ENCODE measurements at regions not wholly inside any gene's neighbourhood (a gene's known extent, or its start where the extent isn't known, plus 50 kb on each side); places are given as distances from the start of the nearest gene placed in this dataset.
"Not testable (repeated sequence)": the region's sequence is repeated elsewhere in the genome, so short reads cannot be mapped to it uniquely, and the experiment has no call there.

GRCh38 chr18:70709720-70710119, 420.9 kb downstream of the SOCS6 start:
- no peaks in the 10 kb centered on the region for H4K20me1 ChIP-seq
- peaks cover 19% of the 10 kb centered on the region for H3K4me1 ChIP-seq
- peaks cover 21% of the 10 kb centered on the region for H3K9me3 ChIP-seq
- no peaks in the 10 kb centered on the region for H3K27me3 ChIP-seq
- no peak for TF ChIP-seq Cebpa-rat (IDR thresholded peaks at IDR 0.05)
- H3K27ac ChIP-seq, result no peak overlapping the region
- H3K4me2 ChIP-seq, result peak overlapping the region; percentile 70
- H3K9ac ChIP-seq, result no peak overlapping the region
- no peak overlapping the region; the same call in 1 of the 2 replicates for H3K4me3 ChIP-seq
- no peaks in the 10 kb centered on the region for H3K36me3 ChIP-seq

- no peak for TF ChIP-seq Cebpa-rat (IDR thresholded peaks at IDR 0.05)
- H3K27me3 ChIP-seq, result no peaks in the 10 kb centered on the region
- H3K4me2 ChIP-seq, result peak overlapping the region; percentile 70
- H3K4me1 ChIP-seq, result peaks cover 19% of the 10 kb centered on the region
- no peaks in the 10 kb centered on the region for H3K36me3 ChIP-seq
- H4K20me1 ChIP-seq, result no peaks in the 10 kb centered on the region
- no peak overlapping the region for H3K27ac ChIP-seq
- H3K9ac ChIP-seq, result no peak overlapping the region
- H3K9me3 ChIP-seq, result peaks cover 15% of the 10 kb centered on the region
- H3K4me3 ChIP-seq, result no peak overlapping the region; the same call in 1 of the 2 replicates
These were observed 420.3 kb downstream of the SOCS6 start for GRCh38 chr18:70709144-70709543.

GRCh38 chr18:70705831-70706416, 417.1 kb downstream of the SOCS6 start:
- Histone ChIP-seq H3K36me3 (no peaks in the 10 kb centered on the region), H4K20me1 (no peaks in the 10 kb centered on the region), H3K4me2 (no peak overlapping the region), H3K27ac (no peak overlapping the region), H3K27me3 (no peaks in the 10 kb centered on the region), H3K9me3 (peaks cover 9% of the 10 kb centered on the region; the same call in 1 of the 2 replicates), H3K4me3 (no peak overlapping the region), H3K9ac (no peak overlapping the region), H3K4me1 (peaks cover 19% of the 10 kb centered on the region)
- no peak for TF ChIP-seq Cebpa-rat (IDR thresholded peaks at IDR 0.05)

- no peak overlapping the region for H3K4me2 ChIP-seq
- H3K9ac ChIP-seq, result no peak overlapping the region
- no peaks in the 10 kb centered on the region for H3K27me3 ChIP-seq
These were observed 411.7 kb downstream of the SOCS6 start for GRCh38 chr18:70700496-70700895.

GRCh38 chr18:70698574-70698973, 409.7 kb downstream of the SOCS6 start:
- no peak overlapping the region for H3K27ac ChIP-seq
- H3K9ac ChIP-seq, result no peak overlapping the region
- H3K36me3 ChIP-seq, result no peaks in the 10 kb centered on the region
- TF ChIP-seq Cebpa-rat (IDR thresholded peaks at IDR 0.05), result no peak
- H4K20me1 ChIP-seq, result no peaks in the 10 kb centered on the region
- H3K4me2 ChIP-seq, result no peak overlapping the region
- peaks cover 10% of the 10 kb centered on the region for H3K9me3 ChIP-seq
- no peaks in the 10 kb centered on the region for H3K4me1 ChIP-seq
- no peak overlapping the region for H3K4me3 ChIP-seq
- H3K27me3 ChIP-seq, result no peaks in the 10 kb centered on the region

More at GRCh38 chr18:70700496-70700895, 411.7 kb downstream of the SOCS6 start:
- Histone ChIP-seq H3K36me3 (no peaks in the 10 kb centered on the region), H3K4me1 (no peaks in the 10 kb centered on the region), H3K9me3 (peaks cover 10% of the 10 kb centered on the region), H4K20me1 (no peaks in the 10 kb centered on the region), H3K4me3 (no peak overlapping the region), H3K27ac (no peak overlapping the region)
- no peak for TF ChIP-seq Cebpa-rat (IDR thresholded peaks at IDR 0.05)

GRCh38 chr18:70693246-70693645, 404.4 kb downstream of the SOCS6 start:
- peaks cover 10% of the 10 kb centered on the region for H3K9me3 ChIP-seq
- H3K9ac ChIP-seq, result no peak overlapping the region
- no peak for TF ChIP-seq Cebpa-rat (IDR thresholded peaks at IDR 0.05)
- H3K4me1 ChIP-seq, result no peaks in the 10 kb centered on the region
- H3K4me3 ChIP-seq, result no peak overlapping the region
- H4K20me1 ChIP-seq, result no peaks in the 10 kb centered on the region
- no peaks in the 10 kb centered on the region for H3K27me3 ChIP-seq
- H3K4me2 ChIP-seq, result no peak overlapping the region
- no peak overlapping the region for H3K27ac ChIP-seq
- H3K36me3 ChIP-seq, result no peaks in the 10 kb centered on the region

GRCh38 chr18:70689765-70690164, 400.9 kb downstream of the SOCS6 start:
- not testable (repeated sequence) for H3K4me3 ChIP-seq, H3K4me1 ChIP-seq, H3K27me3 ChIP-seq, H3K9me3 ChIP-seq, H3K27ac ChIP-seq, H3K9ac ChIP-seq, H4K20me1 ChIP-seq, H3K36me3 ChIP-seq, H3K4me2 ChIP-seq

GRCh38 chr18:70688286-70688685, 399.4 kb downstream of the SOCS6 start:
- no peaks in the 10 kb centered on the region for H3K36me3 ChIP-seq
- no peaks in the 10 kb centered on the region for H3K4me1 ChIP-seq
- no peaks in the 10 kb centered on the region for H3K27me3 ChIP-seq
- no peak for TF ChIP-seq Cebpa-rat (IDR thresholded peaks at IDR 0.05)
- H3K4me2 ChIP-seq, result no peak overlapping the region
- no peaks in the 10 kb centered on the region for H4K20me1 ChIP-seq
- H3K27ac ChIP-seq, result no peak overlapping the region
- H3K9me3 ChIP-seq, result no peaks in the 10 kb centered on the region
- H3K9ac ChIP-seq, result no peak overlapping the region
- no peak overlapping the region for H3K4me3 ChIP-seq

- Histone ChIP-seq H3K9ac (no peak overlapping the region), H4K20me1 (no peaks in the 10 kb centered on the region), H3K4me1 (no peaks in the 10 kb centered on the region), H3K27me3 (no peaks in the 10 kb centered on the region), H3K36me3 (no peaks in the 10 kb centered on the region), H3K4me3 (no peak overlapping the region), H3K4me2 (no peak overlapping the region), H3K9me3 (no peaks in the 10 kb centered on the region), H3K27ac (no peak overlapping the region)
- no peak for TF ChIP-seq Cebpa-rat (IDR thresholded peaks at IDR 0.05)
These were observed 396.0 kb downstream of the SOCS6 start for GRCh38 chr18:70684821-70685220.

GRCh38 chr18:70683263-70683662, 394.4 kb downstream of the SOCS6 start:
- H3K4me1 ChIP-seq, result no peaks in the 10 kb centered on the region
- no peaks in the 10 kb centered on the region for H3K36me3 ChIP-seq
- no peaks in the 10 kb centered on the region for H4K20me1 ChIP-seq
- no peak for TF ChIP-seq Cebpa-rat (IDR thresholded peaks at IDR 0.05)
- no peak overlapping the region for H3K27ac ChIP-seq
- H3K9me3 ChIP-seq, result no peaks in the 10 kb centered on the region
- H3K27me3 ChIP-seq, result no peaks in the 10 kb centered on the region
- no peak overlapping the region for H3K4me3 ChIP-seq
- H3K9ac ChIP-seq, result no peak overlapping the region
- no peak overlapping the region for H3K4me2 ChIP-seq

GRCh38 chr18:70674896-70675295, 386.1 kb downstream of the SOCS6 start:
- Histone ChIP-seq H3K36me3 (no peaks in the 10 kb centered on the region), H3K4me3 (no peak overlapping the region), H3K27me3 (no peaks in the 10 kb centered on the region), H3K4me2 (no peak overlapping the region), H3K4me1 (peaks cover 18% of the 10 kb centered on the region), H3K27ac (no peak overlapping the region), H3K9me3 (peaks cover 7% of the 10 kb centered on the region), H3K9ac (no peak overlapping the region), H4K20me1 (no peaks in the 10 kb centered on the region)
- no peak for TF ChIP-seq Cebpa-rat (IDR thresholded peaks at IDR 0.05)

Measured in BLaER1 (cell line).